Stomach (tissue), 4 donors: ENCODE measurements at regions not wholly inside any gene's neighbourhood (a gene's known extent, or its start where the extent isn't known, plus 50 kb on each side); places are given as distances from the start of the nearest gene placed in this dataset.

Source experiments
- CTCF ChIP-seq, 7 experiments: fragments of 450-650 bp in 4 of 7; fragments of 200-600 bp in 3 of 7; sonication (generic) in 3 of 7; IDR thresholded peaks; one replicate each; pipeline ENCODE4 v1.5.1; 2016 to 2019; ENCODE audit warnings: antibody characterized with exemption in 7 of 7, control low read depth in 2 of 7, mild to moderate bottlenecking in 1 of 7
- POLR2AphosphoS5 ChIP-seq, 3 donors: sonication (generic); formaldehyde crosslinking; IDR thresholded peaks; one replicate each; pipeline ENCODE4 v1.6.1; 2016; ENCODE audit warnings: antibody characterized with exemption in 3 of 3

GRCh38 chr21:43308101-43308814 lies 118.7 kb downstream of the SIK1 start:
- TF ChIP-seq CTCF (IDR thresholded peaks at IDR 0.05) (no peak), POLR2AphosphoS5 (IDR thresholded peaks at IDR 0.05) (no peak)
